PC-9 (cell line): ENCODE measurements at regions not wholly inside any gene's neighbourhood (a gene's known extent, or its start where the extent isn't known, plus 50 kb on each side); places are given as distances from the start of the nearest gene placed in this dataset.

Experiments
- BruUV-seq: library from RNA; stranded (reverse); fragments of 400-500 nt; replicated peaks from 2 replicates; lab custom pipeline; 2021; lab: Mats Ljungman, UMichigan
- CTCF ChIA-PET: fragments of 300-600 bp; sonication (Branson Sonifier 250); formaldehyde crosslinking; loops from one replicate; lab custom pipeline; 2022; ENCODE audit warnings: antibody characterized with exemption; lab: Charles Lee
- POLR2A ChIA-PET: fragments of 300-600 bp; sonication (Branson Sonifier 250); formaldehyde crosslinking; loops from one replicate; lab custom pipeline; 2022; ENCODE audit warnings: antibody characterized with exemption; ENCODE audit not compliant: unreplicated experiment; lab: Charles Lee
- DNase-seq, 2 experiments: peaks; one replicate each; pipeline versions ENCODE4 v3.0.0 to v3.0.0-alpha.2; 2015 to 2022; ENCODE audit warnings: mixed read lengths in 1 of 2
- H2AFZ ChIP-seq: fragments of 200-600 bp; sonication (generic); 2 replicates; pipeline ENCODE4 v1.8.1; 2017; ENCODE audit warnings: antibody characterized with exemption
- H3F3A ChIP-seq: fragments of 200-600 bp; sonication (generic); 2 replicates; pipeline ENCODE4 v1.8.1; 2017; ENCODE audit warnings: antibody characterized with exemption, mild to moderate bottlenecking, low read depth; ENCODE audit not compliant: insufficient read depth
- H3K27ac ChIP-seq: fragments of 200-600 bp; sonication (generic); 2 replicates; pipeline ENCODE4 v1.6.1; 2016; ENCODE audit warnings: mixed run types
- H3K27me3 ChIP-seq: fragments of 200-600 bp; sonication (generic); 2 replicates; pipeline ENCODE4 v1.6.1; 2016; ENCODE audit warnings: low read depth, mixed run types; ENCODE audit not compliant: insufficient read depth
- H3K36me3 ChIP-seq: fragments of 200-600 bp; sonication (generic); 2 replicates; pipeline ENCODE4 v1.6.1; 2016; ENCODE audit warnings: low read depth, mixed run types
- H3K4me1 ChIP-seq: fragments of 200-600 bp; sonication (generic); replicated peaks from 2 replicates; pipeline ENCODE4 v1.6.1; 2016; ENCODE audit warnings: mixed run types; ENCODE audit not compliant: insufficient read depth
- H3K4me2 ChIP-seq: fragments of 200-600 bp; sonication (generic); 2 replicates; pipeline ENCODE4 v1.6.1; 2017; ENCODE audit warnings: mixed run types
- H3K4me3 ChIP-seq: fragments of 200-600 bp; sonication (generic); 2 replicates; pipeline ENCODE4 v1.6.1; 2016; ENCODE audit warnings: mixed run types
- H3K79me2 ChIP-seq: fragments of 200-600 bp; sonication (generic); 2 replicates; pipeline ENCODE4 v1.6.1; 2017; ENCODE audit warnings: low read depth, mixed run types
- H3K9me2 ChIP-seq: fragments of 200-600 bp; sonication (generic); 2 replicates; pipeline ENCODE4 v1.8.1; 2017; ENCODE audit warnings: mild to moderate bottlenecking; ENCODE audit not compliant: insufficient read depth
- H3K9me3 ChIP-seq: fragments of 200-600 bp; sonication (generic); 2 replicates; pipeline ENCODE4 v1.8.1; 2016; ENCODE audit warnings: low read depth; ENCODE audit not compliant: insufficient read depth
- H4K20me1 ChIP-seq: fragments of 200-600 bp; sonication (generic); 2 replicates; pipeline ENCODE4 v1.8.1; 2017; ENCODE audit not compliant: insufficient read depth
- CTCF ChIP-seq: fragments of 200-600 bp; sonication (generic); conservative IDR thresholded peaks from 2 replicates; pipeline ENCODE4 v1.6.1; 2017; ENCODE audit warnings: mixed run types, antibody characterized with exemption, mild to moderate bottlenecking, moderate library complexity
- EZH2 ChIP-seq: fragments of 200-600 bp; sonication (generic); IDR thresholded peaks from 2 replicates; pipeline ENCODE4 v1.8.0; 2017; ENCODE audit warnings: antibody characterized with exemption, low read depth
- intact Hi-C: fragments of 100-400 bp; cut with micrococcal nuclease; formaldehyde crosslinking; loops from one replicate; pipeline ENCODE4 v1.10.0; 2022; ENCODE audit not compliant: unreplicated experiment

GRCh38 chr13:103213152-103213551 is 146.9 kb upstream of the SLC10A2 start:
- no peaks in the 10 kb centered on the region for H4K20me1 ChIP-seq
- H3K36me3 ChIP-seq: no peaks in the 10 kb centered on the region
- H3K9me3 ChIP-seq: no peaks in the 10 kb centered on the region
- POLR2A ChIA-PET: interaction anchor here (0.6 kb wide), 1 partner anchor 1993 kb away, joined by 3 read pairs; no protein-coding TSS in a partner anchor
- DNase-seq: no peak
- H3K4me3 ChIP-seq: no peak overlapping the region
- no peaks in the 10 kb centered on the region for H3K27me3 ChIP-seq
- H2AFZ ChIP-seq: no peak overlapping the region
- H3K4me1 ChIP-seq: no peaks in the 10 kb centered on the region
- H3K79me2 ChIP-seq: no peaks in the 10 kb centered on the region
- CTCF ChIA-PET: no interaction called here
- intact Hi-C loops: no loop called here
- TF ChIP-seq CTCF (no peak), EZH2 (no peak)
- H3F3A ChIP-seq: no peaks in the 10 kb centered on the region
- no TSS peak for BruUV-seq
- H3K9me2 ChIP-seq: no peaks in the 10 kb centered on the region
- H3K27ac ChIP-seq: no peak overlapping the region
- no peak overlapping the region for H3K4me2 ChIP-seq

GRCh38 chr13:103210348-103210747 is 144.1 kb upstream of the SLC10A2 start:
- no peaks in the 10 kb centered on the region for H3K9me2 ChIP-seq
- H3K79me2 ChIP-seq: no peaks in the 10 kb centered on the region
- no peaks in the 10 kb centered on the region for H3K27me3 ChIP-seq
- H4K20me1 ChIP-seq: no peaks in the 10 kb centered on the region
- ChIA-PET CTCF (no interaction called here), POLR2A (no interaction called here)
- no peak overlapping the region for H3K27ac ChIP-seq
- TF ChIP-seq CTCF: no peak
- no peak for TF ChIP-seq EZH2
- no peak overlapping the region for H2AFZ ChIP-seq
- no peaks in the 10 kb centered on the region for H3K9me3 ChIP-seq
- intact Hi-C loops: no loop called here
- H3K36me3 ChIP-seq: no peaks in the 10 kb centered on the region
- BruUV-seq: no TSS peak
- H3F3A ChIP-seq: no peaks in the 10 kb centered on the region
- no peak overlapping the region for H3K4me3 ChIP-seq
- H3K4me2 ChIP-seq: no peak overlapping the region
- no peak for DNase-seq
- H3K4me1 ChIP-seq: no peaks in the 10 kb centered on the region

GRCh38 chr13:103203735-103204330 is 137.6 kb upstream of the SLC10A2 start:
- Histone ChIP-seq H3K4me3 (no peak overlapping the region), H3K36me3 (no peaks in the 10 kb centered on the region), H3F3A (no peaks in the 10 kb centered on the region), H3K27me3 (no peaks in the 10 kb centered on the region), H3K4me2 (no peak overlapping the region), H3K4me1 (no peaks in the 10 kb centered on the region), H3K27ac (no peak overlapping the region), H2AFZ (no peak overlapping the region), H4K20me1 (no peaks in the 10 kb centered on the region), H3K9me3 (peaks cover 8% of the 10 kb centered on the region; the same call in 1 of the 2 replicates), H3K9me2 (no peaks in the 10 kb centered on the region), H3K79me2 (no peaks in the 10 kb centered on the region)
- DNase-seq: no peak
- ChIA-PET CTCF (no interaction called here), POLR2A (no interaction called here)
- TF ChIP-seq CTCF (no peak), EZH2 (no peak)
- no TSS peak for BruUV-seq
- intact Hi-C loops: no loop called here
